GM12878 (cell line): ENCODE measurements at regions not wholly inside any gene's neighbourhood (a gene's known extent, or its start where the extent isn't known, plus 50 kb on each side); places are given as distances from the start of the nearest gene placed in this dataset.

Source experiments
- ATAC-seq: fragments of 200-7000 bp; cut with Tn5 transposase; 3 replicates; pipeline ENCODE4 v1.9.1; 2020; ENCODE audit warnings: mild to moderate bottlenecking, moderate library complexity
- BruUV-seq: library from RNA; stranded (reverse); fragments of 400-500 nt; replicated peaks from 2 replicates; lab custom pipeline; 2021; lab: Mats Ljungman, UMichigan
- CTCF ChIA-PET: fragments of 300-600 bp; sonication (Branson Sonifier 250); formaldehyde crosslinking; extraction: SDS; loops from one replicate; lab custom pipeline; 2021; ENCODE audit warnings: inconsistent platforms; lab: Yijun Ruan, JAX
- POLR2A ChIA-PET: fragments of 350-600 bp; formaldehyde crosslinking; extraction: SDS; loops from one replicate; lab custom pipeline; 2021; ENCODE audit warnings: inconsistent platforms; lab: Charles Lee
- RAD21 ChIA-PET: fragments of 300-600 bp; sonication (Branson Sonifier 250); formaldehyde crosslinking; loops from one replicate; lab custom pipeline; 2023; ENCODE audit warnings: antibody characterized with exemption; ENCODE audit not compliant: unreplicated experiment; lab: Charles Lee
- SMC1A ChIA-PET: fragments of 300-600 bp; sonication (Branson Sonifier 250); formaldehyde crosslinking; loops from one replicate; lab custom pipeline; 2023; ENCODE audit not compliant: unreplicated experiment, uncharacterized antibody; lab: Charles Lee
- DNase-seq: peaks from one replicate; pipeline ENCODE4 v3.0.0-alpha.2; 2011; ENCODE audit warnings: low read depth, low spot score
- FAIRE-seq: peaks from 3 replicates; lab custom pipeline; 2011; peaks lifted over from hg19 to GRCh38; lab: Jason Lieb, UNC
- H2AFZ ChIP-seq: 2 replicates; pipeline ENCODE4 v1.6.0; 2011; ENCODE audit warnings: low read depth, low read length, control low read depth; ENCODE audit not compliant: control insufficient read depth
- H3K27ac ChIP-seq: 2 replicates; pipeline ENCODE4 v1.5.1; 2011; ENCODE audit warnings: control low read depth; ENCODE audit not compliant: control insufficient read depth, insufficient read depth
- H3K27me3 ChIP-seq, 2 experiments: replicated peaks in 1 of 2; 2 replicates each; pipeline versions ENCODE4 v1.6.0 to v1.6.1; 2011; ENCODE audit warnings: low read length in 1 of 2; ENCODE audit not compliant: control insufficient read depth in 2 of 2, insufficient read depth in 2 of 2
- H3K36me3 ChIP-seq, 2 experiments: 2 replicates each; pipeline ENCODE4 v1.5.1; 2011; ENCODE audit warnings: low read length in 1 of 2; ENCODE audit not compliant: control insufficient read depth in 2 of 2, insufficient read depth in 2 of 2
- H3K4me1 ChIP-seq: 2 replicates; pipeline ENCODE4 v1.6.1; 2011; ENCODE audit warnings: mild to moderate bottlenecking, low read length, moderate library complexity, mixed read lengths; ENCODE audit not compliant: control insufficient read depth, insufficient read depth
- H3K4me2 ChIP-seq: 2 replicates; pipeline ENCODE4 v1.6.0; 2011; ENCODE audit warnings: control low read depth; ENCODE audit not compliant: control insufficient read depth, insufficient read depth
- H3K4me3 ChIP-seq: fragments of 200-600 bp; sonication (generic); 2 replicates; pipeline ENCODE4 v1.5.1; 2016
- H3K79me2 ChIP-seq: 2 replicates; pipeline ENCODE4 v1.6.0; 2011; ENCODE audit warnings: low read length; ENCODE audit not compliant: control insufficient read depth, insufficient read depth
- H3K9ac ChIP-seq: 2 replicates; pipeline ENCODE4 v1.8.0; 2011; ENCODE audit warnings: low read length, control low read depth, mixed read lengths; ENCODE audit not compliant: control insufficient read depth, insufficient read depth
- H3K9me3 ChIP-seq: replicated peaks from 3 replicates; pipeline ENCODE4 v1.5.1; 2011; ENCODE audit warnings: mild to moderate bottlenecking, low read length; ENCODE audit not compliant: control insufficient read depth, insufficient read depth
- H4K20me1 ChIP-seq: 2 replicates; pipeline ENCODE4 v1.6.0; 2011; ENCODE audit not compliant: control insufficient read depth, insufficient read depth
- CTCF ChIP-seq, 3 experiments: IDR thresholded peaks in 2 of 3; conservative IDR thresholded peaks in 1 of 3; 2 replicates each; pipeline ENCODE4 v1.5.1; 2011; ENCODE audit warnings: low read depth in 3 of 3, low read length in 3 of 3, mild to moderate bottlenecking in 3 of 3, control low read depth in 2 of 3, moderate library complexity in 2 of 3, inconsistent platforms in 1 of 3, mixed read lengths in 1 of 3; ENCODE audit not compliant: control insufficient read depth in 2 of 3, insufficient read depth in 1 of 3; ENCODE audit errors: extremely low read depth in 1 of 3
- NBN ChIP-seq: fragments of 450-650 bp; IDR thresholded peaks from 2 replicates; pipeline ENCODE4 v1.6.1; 2016
- SRF ChIP-seq, 2 experiments: IDR thresholded peaks; 2 replicates each; pipeline ENCODE4 v1.6.1; 2011; ENCODE audit warnings: low read depth in 2 of 2, low read length in 2 of 2, mild to moderate bottlenecking in 1 of 2, moderate library complexity in 1 of 2
- ZBTB33 ChIP-seq: fragments of 450-650 bp; IDR thresholded peaks from 2 replicates; pipeline ENCODE4 v1.6.1; 2017; ENCODE audit warnings: mild to moderate bottlenecking
- ZNF217 ChIP-seq: fragments of 450-650 bp; IDR thresholded peaks from 2 replicates; pipeline ENCODE4 v1.6.1; 2017; ENCODE audit warnings: antibody characterized with exemption, mild to moderate bottlenecking
- WGBS: methylation state at CpG from one replicate; pipeline ENCODE4 v1.1.6; 2016; ENCODE audit warnings: low lambda C conversion rate; ENCODE audit not compliant: insufficient replicate concordance, insufficient coverage; ENCODE audit errors: missing lambda C conversion rate; 5-methylcytosine and 5-hydroxymethylcytosine counted together
- in situ Hi-C: fragments of 300-500 bp; cut with MboI; formaldehyde crosslinking; loops from 9 replicates; pipeline ENCODE4 v1.14.3; 2018; ENCODE audit warnings: mixed read lengths
- intact Hi-C: fragments of 100-400 bp; cut with micrococcal nuclease; formaldehyde crosslinking; loops from one replicate; pipeline ENCODE4 v1.14.2; 2022; ENCODE audit not compliant: unreplicated experiment

GRCh38 chr15:94894056-94894455 is 662.7 kb downstream of the MCTP2 start:
- no TSS peak for BruUV-seq
- FAIRE-seq (no peak), ATAC-seq (no peak), DNase-seq (no peak)
- Histone ChIP-seq H4K20me1 (no peaks in the 10 kb centered on the region), H3K36me3 (no peaks in the 10 kb centered on the region), H3K4me3 (no peak overlapping the region), H3K27me3 (no peaks in the 10 kb centered on the region), H3K9me3 (no peaks in the 10 kb centered on the region), H3K9ac (no peak overlapping the region), H3K79me2 (no peaks in the 10 kb centered on the region), H3K4me2 (no peak overlapping the region), H3K27ac (no peak overlapping the region), H2AFZ (no peak overlapping the region), H3K4me1 (no peaks in the 10 kb centered on the region)
- in situ Hi-C loops (no loop called here), intact Hi-C loops (no loop called here)
- ChIA-PET POLR2A (no interaction called here), SMC1A (interaction anchor here (0.7 kb wide), 1 partner anchor 18 kb away, joined by 3 read pairs; no protein-coding TSS in a partner anchor), RAD21 (no interaction called here), CTCF (no interaction called here)
- TF ChIP-seq ZNF217: no peak
- TF ChIP-seq SRF (IDR thresholded peaks at IDR 0.05; ENCODE audit: low read depth in 2 of 2, low read length in 2 of 2): no peak
- TF ChIP-seq NBN: no peak
- TF ChIP-seq ZBTB33: no peak
- no peak for TF ChIP-seq CTCF (IDR thresholded peaks at IDR 0.05 in 2 of 3, conservative IDR thresholded peaks at IDR 0.05 in 1 of 3; ENCODE audit: control insufficient read depth in 2 of 3, extremely low read depth in 1 of 3, insufficient read depth in 1 of 3, low read depth in 3 of 3, low read length in 3 of 3)
- WGBS: 34% methylated on average over 3 of the region's 3 CpGs
